GM18873 (cell line): ENCODE measurements at regions not wholly inside any gene's neighbourhood (a gene's known extent, or its start where the extent isn't known, plus 50 kb on each side); places are given as distances from the start of the nearest gene placed in this dataset.
"Not testable (repeated sequence)": the region's sequence is repeated elsewhere in the genome, so short reads cannot be mapped to it uniquely, and the experiment has no call there.

ENCODE experiments used
- ATAC-seq: cut with Tn5 transposase; IDR thresholded peaks from one replicate; pipeline ENCODE4 v1.9.1; 2021; ENCODE audit warnings: mild to moderate bottlenecking, moderate library complexity, moderate number of reproducible peaks; ENCODE audit not compliant: unreplicated experiment, low FRiP score

- ATAC-seq, result no peak
Measured at GRCh38 chr20:1845163-1845523, 50.1 kb upstream of the SIRPA start.

GRCh38 chr20:1844325-1845162 is 50.7 kb upstream of the SIRPA start:
- peak; percentile 91 for ATAC-seq

GRCh38 chr20:1842281-1842680 is 52.9 kb upstream of the SIRPA start:
- no peak for ATAC-seq

- ATAC-seq, result no peak
Measured at GRCh38 chr20:1841554-1842140, 53.6 kb upstream of the SIRPA start.

- no peak for ATAC-seq
Measured at GRCh38 chr20:1840817-1841553, 54.2 kb upstream of the SIRPA start.

- ATAC-seq, result not testable (repeated sequence)
Measured at GRCh38 chr20:1839376-1840317, 55.6 kb upstream of the SIRPA start.

GRCh38 chr20:1838556-1839279 is 56.5 kb upstream of the SIRPA start:
- ATAC-seq, result no peak

GRCh38 chr20:1835186-1836035 is 59.8 kb upstream of the SIRPA start:
- no peak for ATAC-seq

- ATAC-seq, result no peak
Measured at GRCh38 chr20:1833728-1834726, 61.2 kb upstream of the SIRPA start.

GRCh38 chr20:1833216-1833615 is 62.0 kb upstream of the SIRPA start:
- no peak for ATAC-seq

GRCh38 chr20:1832634-1833033 is 62.6 kb upstream of the SIRPA start:
- no peak for ATAC-seq

- ATAC-seq, result no peak
Measured at GRCh38 chr20:1831606-1832005, 63.6 kb upstream of the SIRPA start.

GRCh38 chr20:1831096-1831495 is 64.1 kb upstream of the SIRPA start:
- no peak for ATAC-seq

- ATAC-seq, result no peak
Measured at GRCh38 chr20:1830240-1830639, 65.0 kb upstream of the SIRPA start.

GRCh38 chr20:1829531-1829930 is 65.7 kb upstream of the SIRPA start:
- no peak for ATAC-seq

GRCh38 chr20:1828786-1829131 is 66.4 kb upstream of the SIRPA start:
- ATAC-seq, result no peak

GRCh38 chr20:1827974-1828785 is 67.0 kb upstream of the SIRPA start:
- no peak for ATAC-seq
